ELF-1 (cell line): ENCODE measurements at regions not wholly inside any gene's neighbourhood (a gene's known extent, or its start where the extent isn't known, plus 50 kb on each side); places are given as distances from the start of the nearest gene placed in this dataset.

ENCODE experiments used
- DNase-seq: peaks from one replicate; pipeline ENCODE4 v3.0.0-alpha.2; 2016; ENCODE audit warnings: low read depth, low spot score

DNA sequence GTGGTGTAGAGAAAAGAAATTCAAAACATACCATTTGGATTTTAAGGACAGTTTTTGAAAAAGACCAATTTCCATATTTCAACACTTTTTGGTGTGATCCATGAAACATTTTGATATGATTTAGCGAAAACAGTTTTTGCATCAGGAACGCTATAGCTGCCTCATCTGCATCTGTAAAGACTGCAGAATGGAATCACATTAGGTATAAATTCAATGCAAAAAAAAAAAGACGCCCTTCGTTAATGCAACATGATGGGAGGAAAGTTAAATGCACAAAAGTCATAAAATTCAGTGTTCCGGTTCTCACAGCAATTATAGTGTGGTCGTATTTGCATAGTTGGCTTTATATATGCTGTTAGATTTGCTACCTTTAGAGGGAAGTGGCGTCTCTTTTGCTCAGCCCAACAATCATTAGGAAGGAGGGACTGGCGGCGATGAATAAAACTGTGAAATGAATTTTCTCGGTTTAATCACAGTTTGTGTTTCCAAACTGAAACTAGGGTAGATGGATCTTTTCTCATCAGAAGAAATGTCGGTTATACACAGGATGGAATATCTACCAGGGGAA lies 215.7 kb downstream of the TEX29 start:
- DNase-seq = no peak

DNA sequence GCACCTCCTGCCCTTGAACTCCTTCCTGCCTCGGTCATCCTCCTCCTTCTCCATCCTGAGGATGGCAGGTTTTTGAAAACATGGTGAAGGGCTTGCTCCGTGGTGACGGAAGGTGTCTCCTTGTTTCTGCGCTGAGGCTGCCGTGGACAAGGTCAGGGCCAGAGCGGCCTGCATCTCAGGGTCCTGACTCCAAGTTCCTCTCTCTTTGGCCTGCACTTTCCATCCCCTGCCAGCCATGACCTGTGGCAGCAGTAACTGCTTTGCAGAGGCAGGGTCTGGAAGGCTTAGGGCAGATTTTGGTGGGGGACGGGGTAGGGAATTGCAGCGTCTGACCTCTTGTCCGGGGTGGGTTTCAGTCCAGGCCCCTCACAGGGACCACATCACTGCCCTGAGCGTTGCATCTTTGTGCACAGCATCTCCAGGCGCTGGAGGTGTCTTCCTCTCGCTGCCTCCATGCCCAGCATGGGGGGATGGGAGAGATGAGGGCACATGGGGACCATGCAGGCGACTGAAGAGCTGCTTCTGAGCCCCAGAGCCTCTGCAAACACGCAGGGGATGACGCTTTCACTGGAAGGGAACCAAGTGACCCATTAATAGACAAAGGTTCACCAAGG lies 216.8 kb downstream of the TEX29 start:
- no peak for DNase-seq

DNA sequence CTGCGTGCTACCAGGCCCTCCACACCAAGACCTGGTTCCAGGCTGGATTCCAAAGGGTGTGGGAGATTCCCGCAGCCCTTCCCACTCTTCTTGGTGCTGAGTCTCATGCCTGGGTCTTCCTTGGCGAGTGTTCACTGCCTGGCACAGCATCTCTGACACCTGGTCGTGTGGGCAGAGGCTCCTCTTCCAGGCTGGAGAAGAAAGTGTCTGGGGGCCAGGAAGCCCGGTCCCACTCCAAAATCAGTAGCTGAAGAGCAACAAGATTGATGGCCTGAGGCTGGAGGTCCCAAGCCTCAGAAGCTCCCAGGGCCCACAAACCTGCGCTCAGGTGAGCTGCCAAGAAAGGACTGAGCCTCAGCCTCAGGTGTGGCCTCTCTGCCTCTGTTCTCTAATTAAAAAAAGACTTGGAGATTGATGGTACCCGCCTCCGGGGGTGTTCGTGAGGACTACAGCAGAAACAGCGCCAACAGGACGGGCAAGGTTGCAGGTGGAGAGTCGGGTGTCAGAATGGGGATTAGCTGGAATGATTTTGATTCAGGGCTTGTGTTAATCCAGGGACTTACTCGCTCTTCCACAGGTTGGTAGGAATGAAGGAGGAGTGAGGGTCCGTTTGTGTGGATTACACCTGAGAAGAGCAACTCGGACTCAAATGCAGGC lies 217.5 kb downstream of the TEX29 start:
- DNase-seq = no peak

DNA sequence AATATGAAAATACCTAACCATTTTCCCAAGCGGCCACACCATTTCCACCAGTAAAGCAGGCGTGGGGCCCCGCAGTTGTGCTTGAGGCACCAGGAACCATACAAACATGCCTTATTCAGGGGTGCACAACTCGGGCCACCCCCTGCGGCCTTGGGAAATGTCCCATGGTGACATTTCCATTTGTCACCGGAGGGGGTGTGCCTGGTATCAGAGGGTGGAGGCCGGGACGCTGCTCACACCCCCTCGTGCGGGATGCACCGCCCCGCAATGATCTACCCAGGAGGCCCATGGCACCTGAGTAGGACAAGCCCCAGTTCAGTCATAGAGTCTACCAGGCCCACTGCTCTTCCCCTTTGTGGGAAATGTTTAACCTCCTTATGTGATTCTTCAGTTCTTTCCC lies 218.8 kb downstream of the TEX29 start:
- no peak for DNase-seq

DNA sequence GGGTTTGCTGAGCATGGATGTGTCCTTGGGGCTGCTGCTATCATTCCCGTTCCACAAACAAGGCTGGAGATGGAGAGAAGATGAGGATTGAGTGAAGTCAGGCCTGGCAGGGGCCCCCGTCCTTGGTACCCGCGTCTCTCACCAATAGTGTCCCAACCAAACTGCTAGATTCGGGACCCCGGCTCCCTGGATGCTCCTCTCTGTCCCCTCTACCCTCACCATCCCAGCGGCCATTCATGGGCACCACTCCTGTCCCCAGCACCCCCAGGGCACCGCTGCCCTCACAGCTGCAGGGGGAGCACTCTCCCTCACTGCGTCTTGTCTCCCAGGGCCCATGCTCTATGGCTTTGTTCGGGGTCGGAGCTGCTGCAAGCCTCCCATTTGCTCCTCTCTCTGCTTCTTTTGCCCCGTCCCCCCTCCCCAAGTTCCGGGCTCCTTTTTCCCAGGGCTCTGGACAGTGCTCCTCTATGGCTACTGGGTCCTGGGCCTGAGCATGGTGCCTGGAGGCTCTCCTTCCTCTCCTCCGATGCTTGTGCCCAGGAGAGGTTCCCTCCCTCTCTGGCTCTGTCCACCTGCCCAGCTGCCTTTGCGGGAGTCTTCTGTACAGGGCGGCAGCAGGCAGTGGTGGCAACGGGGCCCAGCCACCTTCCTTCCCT lies 219.5 kb downstream of the TEX29 start:
- DNase-seq = no peak

DNA sequence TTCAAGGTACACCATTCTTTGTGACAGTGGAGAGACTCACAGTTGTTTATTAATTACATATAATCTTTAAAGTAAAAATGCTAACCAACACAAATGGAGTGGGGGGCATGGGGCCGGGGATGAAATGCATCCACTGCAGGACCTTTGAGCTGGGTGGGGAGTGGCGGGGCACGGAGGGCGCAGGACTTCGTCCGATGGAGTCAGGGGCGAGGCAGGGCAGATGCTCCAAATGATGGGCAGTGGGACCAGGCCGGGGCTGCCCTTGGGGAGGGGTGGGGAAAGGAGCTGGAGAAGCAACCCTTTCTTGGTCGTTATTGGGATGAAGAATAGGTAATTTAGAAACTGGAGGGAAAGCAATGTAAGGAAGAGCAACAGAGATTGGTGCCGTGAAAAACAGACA lies 220.0 kb downstream of the TEX29 start:
- no peak for DNase-seq

DNA sequence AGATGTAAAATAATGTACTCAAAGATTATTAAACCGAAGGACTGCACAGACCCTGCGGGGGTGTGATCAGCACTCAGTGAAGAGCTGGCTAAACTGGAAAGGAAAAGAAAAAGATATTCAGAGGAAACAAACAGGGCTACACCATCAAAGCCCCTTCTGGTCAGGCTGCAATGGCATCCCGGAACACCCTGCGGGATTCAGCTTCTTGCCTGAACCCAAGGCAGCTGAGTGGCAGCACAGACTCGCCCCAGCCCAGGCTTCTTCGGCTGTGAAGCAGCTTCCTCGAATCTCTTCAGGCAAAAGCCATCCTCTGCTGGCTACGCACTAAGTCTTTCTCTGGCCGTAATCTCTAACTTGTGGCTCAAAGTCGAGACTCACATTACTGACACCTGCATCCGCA lies 220.9 kb downstream of the TEX29 start:
- DNase-seq = no peak

DNA sequence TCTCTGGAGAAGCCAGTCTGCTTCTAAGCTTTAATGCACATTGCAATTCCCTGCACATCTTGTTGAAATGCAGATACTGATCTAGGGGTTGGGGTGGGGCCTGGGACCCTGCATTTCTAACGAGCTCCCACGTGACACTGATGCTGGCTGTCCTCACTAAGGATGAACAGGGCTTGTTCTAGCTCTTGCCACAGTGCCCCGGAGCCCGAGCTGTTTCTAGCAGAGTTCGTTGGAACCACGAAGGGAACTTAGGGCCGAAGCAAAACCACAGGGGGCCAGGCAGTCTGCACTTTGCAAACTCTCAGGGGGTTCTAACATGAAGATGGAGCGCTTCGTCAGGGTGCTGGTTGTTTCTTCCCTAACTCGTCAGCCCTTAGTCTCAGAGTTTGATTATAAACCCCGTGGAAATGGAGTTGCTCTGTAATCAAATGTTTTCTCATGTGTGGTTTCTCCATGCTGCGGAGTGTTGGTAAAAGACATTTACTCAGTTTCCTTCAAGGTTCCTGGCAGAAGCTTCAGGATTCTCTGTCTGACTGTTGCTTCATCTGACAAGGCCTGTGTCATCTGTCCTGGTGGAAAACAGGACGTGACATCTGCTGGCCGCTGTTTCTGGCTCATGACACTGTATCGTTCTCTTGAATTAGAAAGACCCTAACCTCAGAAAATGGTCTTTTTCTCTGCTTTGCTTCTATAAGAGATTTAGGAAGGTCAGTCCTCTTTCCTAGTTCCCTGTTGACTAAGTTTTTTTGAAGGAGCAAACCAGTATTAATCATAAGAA lies 221.5 kb downstream of the TEX29 start:
- DNase-seq = no peak

DNA sequence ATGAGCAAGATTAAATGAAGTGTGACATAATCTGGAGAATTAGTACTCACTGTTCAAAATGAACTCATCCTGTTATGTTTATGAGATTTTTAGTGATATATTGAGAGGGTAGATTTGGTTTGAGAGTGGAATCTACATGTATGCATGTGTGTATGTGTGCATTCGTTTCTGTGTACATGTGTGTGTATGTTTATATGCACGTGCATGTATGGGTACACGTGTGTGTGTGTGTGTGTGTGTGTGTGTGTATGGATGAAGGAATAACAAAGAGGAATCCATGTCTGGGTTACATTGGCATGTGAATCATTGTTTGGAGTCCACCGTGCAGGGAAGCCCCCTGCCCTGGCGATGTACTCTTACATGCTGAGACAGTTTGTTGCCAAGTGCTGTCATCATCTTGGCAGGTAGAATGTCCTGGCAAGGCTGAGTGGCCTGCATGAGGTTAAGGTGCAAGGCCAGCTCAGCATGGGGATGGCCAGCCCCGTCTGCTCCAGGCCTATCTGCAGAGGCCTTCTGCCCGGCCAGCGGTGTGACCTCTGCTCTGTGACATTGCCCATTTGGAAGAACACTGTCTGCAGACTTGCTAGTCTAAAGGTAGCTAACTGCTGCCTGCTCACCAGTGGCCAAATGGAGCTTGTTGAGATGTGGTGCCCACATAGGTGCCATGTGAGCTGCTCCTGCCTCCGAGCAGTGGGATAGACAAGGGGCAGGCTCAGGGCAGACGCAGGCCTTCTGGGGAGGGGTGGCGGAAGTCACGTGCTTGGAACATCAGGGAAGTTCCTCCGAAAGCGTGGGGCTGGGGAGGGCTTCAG lies 222.3 kb downstream of the TEX29 start:
- DNase-seq = no peak

DNA sequence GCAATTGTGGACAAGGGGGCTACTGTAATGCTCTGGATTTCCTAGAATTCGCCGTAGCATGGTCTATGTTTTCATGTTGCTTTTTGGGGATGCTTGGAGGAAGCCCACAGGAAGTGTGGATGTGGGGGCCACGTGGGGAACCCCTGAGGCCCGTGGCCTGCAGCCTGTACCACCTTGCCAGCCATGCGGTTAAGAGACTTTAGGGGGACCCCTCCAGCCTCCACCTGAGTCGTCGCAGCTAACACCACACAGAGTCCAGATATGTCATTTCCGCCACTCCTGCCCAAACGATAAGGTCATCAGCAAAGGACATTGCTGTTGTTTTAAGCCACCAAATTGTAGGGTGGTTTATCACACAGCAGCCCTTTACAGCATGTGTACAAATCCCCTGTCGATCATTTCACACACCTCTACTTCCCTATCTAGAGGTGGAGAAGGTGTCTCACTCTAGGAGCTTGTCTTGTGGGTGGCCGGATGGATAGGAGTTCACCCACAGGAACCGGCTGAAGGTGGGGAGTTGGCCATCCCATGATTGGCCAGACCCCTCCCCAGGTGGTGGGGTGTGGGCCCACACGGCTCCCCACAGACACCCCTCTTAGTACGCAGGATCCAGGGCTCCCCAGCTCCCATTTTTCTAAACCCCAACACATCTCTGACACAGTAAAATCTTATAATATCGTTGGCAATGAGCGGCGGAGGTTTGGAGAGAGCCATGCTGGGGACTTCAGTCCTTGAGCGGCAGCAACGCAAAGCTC lies 226.7 kb downstream of the TEX29 start:
- DNase-seq = no peak

DNA sequence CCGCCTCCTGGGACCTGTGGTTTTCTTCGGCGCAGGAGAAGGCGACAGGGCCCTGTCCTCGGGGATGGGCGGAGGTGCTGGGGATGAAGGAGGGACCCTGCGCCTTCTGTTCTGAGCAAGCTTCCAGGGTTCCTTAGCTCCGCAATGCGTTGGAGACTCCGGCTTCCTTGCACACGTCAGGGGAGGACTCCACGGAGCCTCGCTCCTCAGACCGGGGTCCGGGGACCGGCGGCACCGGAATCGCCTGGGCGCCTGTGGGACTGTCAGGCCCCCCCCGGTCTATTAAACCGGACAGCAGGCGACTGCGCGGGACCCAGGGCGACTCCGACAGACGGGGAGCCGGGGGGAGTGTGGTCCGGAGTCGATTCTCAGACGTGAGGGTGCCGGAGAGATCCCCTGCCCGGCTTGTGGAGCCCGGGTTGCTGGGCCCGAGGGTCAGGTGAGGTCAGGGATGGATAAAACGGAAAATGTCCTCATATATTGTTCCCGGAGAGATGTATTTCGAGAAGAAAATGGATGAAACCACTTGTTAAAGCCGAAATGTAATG lies 227.4 kb downstream of the TEX29 start:
- DNase-seq = no peak

DNA sequence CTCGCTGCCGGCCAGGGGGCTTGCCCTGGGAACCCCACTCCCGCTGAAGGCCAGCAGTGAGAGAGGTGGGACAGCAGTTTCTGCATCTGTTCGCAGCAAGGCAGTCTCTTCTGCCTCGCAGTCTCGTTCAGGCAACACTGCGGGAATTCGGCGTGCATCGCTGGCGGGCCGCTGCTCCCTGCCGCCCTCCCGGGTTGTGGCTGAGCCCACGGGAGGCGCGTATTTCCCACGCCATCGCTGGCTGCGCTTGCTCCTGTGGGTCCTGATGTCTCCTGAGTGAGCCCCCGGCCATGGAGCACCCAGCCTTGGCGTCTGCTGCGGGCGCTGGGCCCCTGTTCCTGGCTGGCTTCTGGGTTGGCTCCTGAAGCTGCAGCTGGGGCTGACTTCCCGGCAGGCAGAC lies 227.9 kb downstream of the TEX29 start:
- DNase-seq = no peak

DNA sequence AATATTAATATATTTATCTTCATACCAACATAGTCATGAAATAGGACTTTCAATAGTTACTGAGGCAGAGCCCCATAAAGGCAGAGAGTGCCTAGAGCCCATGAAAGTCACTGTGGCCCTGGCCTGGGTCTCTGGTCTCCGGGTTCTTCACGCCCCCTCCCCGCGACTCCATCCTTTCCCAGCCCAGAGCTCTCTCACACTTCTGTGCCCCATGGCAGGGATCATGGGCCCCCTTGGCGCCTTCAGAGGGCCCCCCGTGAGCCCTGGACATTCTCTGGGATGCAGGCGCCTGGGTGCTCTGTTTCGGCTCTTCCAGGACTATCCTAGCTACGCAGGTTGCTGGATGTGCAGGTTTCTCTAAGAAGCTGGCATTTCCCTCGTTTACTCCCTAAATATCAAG lies 228.4 kb downstream of the TEX29 start:
- DNase-seq = no peak

DNA sequence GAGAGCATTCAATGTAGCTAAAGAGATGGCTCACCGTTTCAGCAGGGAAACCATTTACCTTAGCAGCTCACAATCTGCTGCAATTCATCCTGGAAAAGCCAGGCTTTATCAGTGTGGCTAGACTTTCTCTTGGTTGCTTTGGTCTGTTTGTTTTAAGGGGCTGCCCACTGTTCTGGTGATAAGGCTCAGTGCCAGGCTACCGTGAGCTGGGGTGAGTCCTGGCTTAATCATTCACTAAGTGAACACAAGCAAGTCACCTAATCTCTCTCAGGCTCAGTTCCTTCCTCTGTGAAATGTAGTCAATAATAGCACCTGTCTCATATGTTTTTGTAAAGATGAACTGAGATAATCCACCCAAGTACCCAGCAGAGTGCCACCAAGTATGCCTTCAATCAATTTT lies 229.0 kb downstream of the TEX29 start:
- no peak for DNase-seq

DNA sequence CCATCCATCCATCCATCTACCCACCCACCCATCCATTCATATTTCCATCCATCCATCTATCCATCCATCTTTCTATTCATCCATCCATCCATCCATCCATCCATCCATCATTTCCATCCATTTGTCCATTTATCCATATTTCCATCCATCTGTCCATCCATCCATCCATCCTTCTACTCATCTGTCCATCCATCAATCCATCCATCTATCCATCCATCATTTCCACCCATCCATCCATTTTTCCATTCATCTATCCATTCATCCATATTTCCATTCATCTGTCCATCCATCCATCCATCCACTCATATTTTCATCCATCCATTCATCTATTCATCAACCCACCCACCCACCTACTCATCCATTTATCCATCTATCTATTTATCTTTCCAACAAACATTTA lies 229.6 kb downstream of the TEX29 start:
- DNase-seq = no peak

DNA sequence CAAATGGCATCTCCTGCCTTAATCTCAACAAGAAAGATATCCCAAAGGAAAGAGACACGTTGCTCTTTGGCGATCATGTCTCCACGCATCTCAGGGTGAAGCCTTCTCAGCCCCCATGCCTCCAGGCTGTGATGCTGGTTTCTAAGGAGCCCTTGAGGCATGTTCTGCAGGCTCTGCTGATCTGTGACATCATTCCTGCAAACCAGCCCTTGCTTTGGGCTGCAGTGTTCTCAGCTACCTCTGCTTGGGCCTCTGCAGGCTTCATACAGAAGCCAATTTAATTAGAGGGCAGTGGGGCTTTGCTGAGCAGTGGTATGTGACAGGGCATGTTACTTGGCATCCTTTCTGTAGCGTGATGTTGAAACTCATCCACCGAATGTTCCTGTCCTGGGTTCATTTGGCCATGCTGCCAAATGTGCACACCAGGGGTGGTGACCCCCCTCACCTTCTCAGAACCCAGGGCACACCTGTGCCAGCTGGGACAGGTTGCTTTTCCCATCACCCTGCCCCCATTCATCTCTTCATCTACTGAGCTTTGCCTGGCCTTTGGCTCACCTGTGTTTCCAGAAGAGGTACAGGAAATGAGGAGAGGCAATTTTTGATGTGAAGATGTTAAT lies 230.9 kb downstream of the TEX29 start:
- no peak for DNase-seq

DNA sequence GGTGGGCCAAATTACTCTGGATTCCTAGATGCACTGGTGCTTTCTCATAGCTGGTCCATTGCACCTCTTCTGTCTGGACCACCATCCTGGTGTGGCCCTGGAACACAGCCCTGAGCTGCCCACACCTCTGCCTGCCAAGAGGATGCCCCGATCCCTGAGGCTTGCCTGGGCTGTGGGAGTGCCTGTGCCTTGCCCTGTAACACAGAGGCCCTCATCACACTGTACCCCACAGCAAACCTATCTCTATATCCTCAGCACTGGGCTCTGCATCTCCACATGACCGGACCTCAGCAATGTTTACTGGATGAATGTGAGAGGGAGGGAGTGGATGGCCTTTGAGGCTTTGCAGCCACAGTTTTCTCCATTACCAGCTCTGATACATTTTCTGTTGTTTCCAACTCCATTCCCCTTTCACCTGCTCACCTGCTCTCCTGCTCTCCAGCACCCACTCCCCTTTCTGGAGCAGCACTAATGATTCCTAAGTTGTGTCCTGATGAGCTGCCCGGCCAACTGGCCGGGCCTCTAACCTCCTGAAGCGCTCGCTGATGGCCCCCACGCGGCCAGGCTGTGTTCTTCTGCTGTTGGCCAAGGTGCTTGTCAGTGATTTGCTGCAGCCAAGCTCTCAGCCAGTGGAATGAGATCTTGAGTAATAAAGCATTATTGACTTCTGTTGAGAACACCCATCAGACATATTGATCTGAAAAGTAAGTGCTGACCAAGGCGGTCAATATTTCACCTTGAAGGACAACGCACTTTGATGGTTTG lies 232.6 kb downstream of the TEX29 start:
- DNase-seq = no peak

DNA sequence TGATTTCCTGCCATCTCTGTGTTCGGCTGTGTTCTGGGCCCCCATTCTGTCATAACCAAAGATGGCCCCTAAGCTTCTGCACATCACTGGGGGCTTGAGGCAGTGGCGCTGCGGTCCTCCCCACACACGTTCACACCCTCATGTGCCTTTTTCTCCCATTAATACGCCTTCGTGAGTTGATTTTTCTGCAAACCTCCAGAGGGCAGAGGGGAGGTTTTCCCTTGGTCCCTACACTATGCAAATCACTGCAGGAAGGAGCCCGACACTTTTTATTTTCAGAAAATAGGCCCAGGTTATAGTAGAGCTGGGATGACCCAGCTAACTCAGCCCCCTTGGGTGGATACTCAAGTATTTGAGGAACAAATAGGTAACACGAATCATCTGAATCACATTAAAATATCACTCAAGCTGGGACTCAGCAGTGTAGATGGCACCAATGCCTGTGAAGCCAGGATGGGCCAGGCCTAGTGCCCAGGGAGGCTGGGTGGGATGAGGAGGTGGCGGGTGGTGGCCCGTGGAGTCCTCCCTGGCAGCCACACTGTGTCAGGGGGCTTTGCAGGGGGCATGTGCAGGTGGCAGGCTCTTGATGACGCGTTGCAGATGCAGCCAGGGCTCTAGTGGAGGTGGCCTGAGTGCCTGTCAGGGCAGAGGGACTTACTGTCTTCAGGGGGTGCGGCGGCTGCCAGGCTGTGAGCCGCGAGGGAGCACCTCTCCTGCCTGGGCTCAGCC lies 234.3 kb downstream of the TEX29 start:
- DNase-seq = no peak
